GM21360 (cell line): ENCODE measurements at regions not wholly inside any gene's neighbourhood (a gene's known extent, or its start where the extent isn't known, plus 50 kb on each side); places are given as distances from the start of the nearest gene placed in this dataset.

Source experiments
- ATAC-seq: cut with Tn5 transposase; IDR thresholded peaks from one replicate; pipeline ENCODE4 v1.9.1; 2021; ENCODE audit warnings: mild to moderate bottlenecking, moderate library complexity; ENCODE audit not compliant: unreplicated experiment

- no peak for ATAC-seq
These were observed 118.4 kb upstream of the HAAO start for GRCh38 chr2:42910645-42911405.

- no peak for ATAC-seq
These were observed 117.6 kb upstream of the HAAO start for GRCh38 chr2:42909966-42910365.

- ATAC-seq: no peak
These were observed 116.3 kb upstream of the HAAO start for GRCh38 chr2:42908518-42909200.

GRCh38 chr2:42907835-42908234, 115.5 kb upstream of the HAAO start:
- ATAC-seq: no peak

GRCh38 chr2:42906557-42907411, 114.4 kb upstream of the HAAO start:
- no peak for ATAC-seq

- no peak for ATAC-seq
These were observed 113.8 kb upstream of the HAAO start for GRCh38 chr2:42906111-42906556.

GRCh38 chr2:42905341-42906110, 113.1 kb upstream of the HAAO start:
- ATAC-seq: no peak

GRCh38 chr2:42904576-42904876, 112.1 kb upstream of the HAAO start:
- ATAC-seq: no peak

GRCh38 chr2:42903821-42904575, 111.6 kb upstream of the HAAO start:
- ATAC-seq: no peak

- ATAC-seq: no peak
These were observed 110.7 kb upstream of the HAAO start for GRCh38 chr2:42902939-42903709.

GRCh38 chr2:42901076-42901640, 108.8 kb upstream of the HAAO start:
- no peak for ATAC-seq

- ATAC-seq: no peak
These were observed 108.0 kb upstream of the HAAO start for GRCh38 chr2:42900289-42900891.

- no peak for ATAC-seq
These were observed 105.0 kb upstream of the HAAO start for GRCh38 chr2:42897358-42897757.

- ATAC-seq: no peak
These were observed 103.4 kb upstream of the HAAO start for GRCh38 chr2:42895791-42896135.

GRCh38 chr2:42895134-42895790, 102.9 kb upstream of the HAAO start:
- no peak for ATAC-seq

- no peak for ATAC-seq
These were observed 100.8 kb upstream of the HAAO start for GRCh38 chr2:42893047-42893758.

GRCh38 chr2:42890791-42891355, 98.5 kb upstream of the HAAO start:
- ATAC-seq: no peak
